ENCODE measurements at regions not wholly inside any gene's neighbourhood (a gene's known extent, or its start where the extent isn't known, plus 50 kb on each side); places are given as distances from the start of the nearest gene placed in this dataset.

GRCh38 chr4:11735651-11736050, 307.0 kb upstream of the HS3ST1 start:
- no peak for DNase-seq (ENCODE audit: low read depth in 2 of 2, low spot score in 1 of 2)

GRCh38 chr4:11732155-11732554, 303.5 kb upstream of the HS3ST1 start:
- DNase-seq (ENCODE audit: low read depth in 2 of 2, low spot score in 1 of 2): no peak

- DNase-seq (ENCODE audit: low read depth in 2 of 2, low spot score in 1 of 2): no peak
Measured at GRCh38 chr4:11730545-11730944, 301.9 kb upstream of the HS3ST1 start.

GRCh38 chr4:11729548-11729947, 300.9 kb upstream of the HS3ST1 start:
- DNase-seq (ENCODE audit: low read depth in 2 of 2, low spot score in 1 of 2): no peak

GRCh38 chr4:11727903-11728564, 299.3 kb upstream of the HS3ST1 start:
- DNase-seq (ENCODE audit: low read depth in 2 of 2, low spot score in 1 of 2): no peak

GRCh38 chr4:11724731-11725130, 296.0 kb upstream of the HS3ST1 start:
- DNase-seq (ENCODE audit: low read depth in 2 of 2, low spot score in 1 of 2): no peak

- DNase-seq (ENCODE audit: low read depth in 2 of 2, low spot score in 1 of 2): no peak
Measured at GRCh38 chr4:11722223-11722622, 293.5 kb upstream of the HS3ST1 start.

- DNase-seq (ENCODE audit: low read depth in 2 of 2, low spot score in 1 of 2): no peak
Measured at GRCh38 chr4:11720292-11720691, 291.6 kb upstream of the HS3ST1 start.

GRCh38 chr4:11719879-11720278, 291.2 kb upstream of the HS3ST1 start:
- DNase-seq (ENCODE audit: low read depth in 2 of 2, low spot score in 1 of 2): no peak

GRCh38 chr4:11715753-11716521, 287.2 kb upstream of the HS3ST1 start:
- no peak for DNase-seq (ENCODE audit: low read depth in 2 of 2, low spot score in 1 of 2)

- DNase-seq (ENCODE audit: low read depth in 2 of 2, low spot score in 1 of 2): no peak
Measured at GRCh38 chr4:11710453-11711093, 281.9 kb upstream of the HS3ST1 start.

- DNase-seq (ENCODE audit: low read depth in 2 of 2, low spot score in 1 of 2): no peak
Measured at GRCh38 chr4:11704186-11704830, 275.6 kb upstream of the HS3ST1 start.

GRCh38 chr4:11702886-11703557, 274.3 kb upstream of the HS3ST1 start:
- no peak for DNase-seq (ENCODE audit: low read depth in 2 of 2, low spot score in 1 of 2)

GRCh38 chr4:11701966-11702725, 273.5 kb upstream of the HS3ST1 start:
- no peak for DNase-seq (ENCODE audit: low read depth in 2 of 2, low spot score in 1 of 2)

GRCh38 chr4:11700751-11701226, 272.1 kb upstream of the HS3ST1 start:
- no peak for DNase-seq (ENCODE audit: low read depth in 2 of 2, low spot score in 1 of 2)

- DNase-seq (ENCODE audit: low read depth in 2 of 2, low spot score in 1 of 2): no peak
Measured at GRCh38 chr4:11698846-11699590, 270.3 kb upstream of the HS3ST1 start.

- no peak for DNase-seq (ENCODE audit: low read depth in 2 of 2, low spot score in 1 of 2)
Measured at GRCh38 chr4:11698033-11698432, 269.3 kb upstream of the HS3ST1 start.

- DNase-seq (ENCODE audit: low read depth in 2 of 2, low spot score in 1 of 2): no peak
Measured at GRCh38 chr4:11693693-11694092, 265.0 kb upstream of the HS3ST1 start.

GRCh38 chr4:11691236-11691635, 262.5 kb upstream of the HS3ST1 start:
- no peak for DNase-seq (ENCODE audit: low read depth in 2 of 2, low spot score in 1 of 2)

- DNase-seq (ENCODE audit: low read depth in 2 of 2, low spot score in 1 of 2): no peak
Measured at GRCh38 chr4:11687727-11688126, 259.0 kb upstream of the HS3ST1 start.

Data from stimulated activated CD8-positive, alpha-beta memory T cell treated with anti-CD3 and anti-CD28 coated beads, Interleukin-4, amount 100 ng/mL, for 4 hours (primary cell).